IMR-90 (cell line): ENCODE measurements at regions not wholly inside any gene's neighbourhood (a gene's known extent, or its start where the extent isn't known, plus 50 kb on each side); places are given as distances from the start of the nearest gene placed in this dataset.

Experiments used
- CEBPB ChIP-seq: IDR thresholded peaks from 2 replicates; pipeline ENCODE4 v1.6.1; 2012; ENCODE audit warnings: low read depth, low read length, improper control_type of control experiment
- CHD1 ChIP-seq: IDR thresholded peaks from 2 replicates; pipeline ENCODE4 v1.6.1; 2012; ENCODE audit warnings: low read depth, low read length, improper control_type of control experiment
- CTCF ChIP-seq: conservative IDR thresholded peaks from 2 replicates; pipeline ENCODE4 v1.5.1; 2012; ENCODE audit warnings: mild to moderate bottlenecking, low read depth, low read length, improper control_type of control experiment
- ELK1 ChIP-seq: fragments of 150-350 bp; IDR thresholded peaks from 2 replicates; pipeline ENCODE4 v1.6.1; 2016; ENCODE audit warnings: low read depth, mild to moderate bottlenecking, low read length, moderate library complexity, borderline replicate concordance
- FOS ChIP-seq: fragments of 150-350 bp; IDR thresholded peaks from 2 replicates; pipeline ENCODE4 v1.6.1; 2016; ENCODE audit warnings: low read depth, low read length
- MAZ ChIP-seq: IDR thresholded peaks from 2 replicates; pipeline ENCODE4 v1.6.1; 2012; ENCODE audit warnings: low read depth, mild to moderate bottlenecking, low read length, improper control_type of control experiment, moderate library complexity, borderline replicate concordance
- MXI1 ChIP-seq: IDR thresholded peaks from 2 replicates; pipeline ENCODE4 v1.6.1; 2012; ENCODE audit warnings: low read depth, mild to moderate bottlenecking, low read length, moderate library complexity, borderline replicate concordance
- POLR2A ChIP-seq: IDR thresholded peaks from 2 replicates; pipeline ENCODE4 v1.6.1; 2012; ENCODE audit warnings: mild to moderate bottlenecking, low read depth, low read length
- RAD21 ChIP-seq: IDR thresholded peaks from 2 replicates; pipeline ENCODE4 v1.6.1; 2012; ENCODE audit warnings: low read length, improper control_type of control experiment
- RCOR1 ChIP-seq: IDR thresholded peaks from 2 replicates; pipeline ENCODE4 v1.6.1; 2012; ENCODE audit warnings: mild to moderate bottlenecking, low read length, improper control_type of control experiment; ENCODE audit not compliant: insufficient replicate concordance
- USF2 ChIP-seq: fragments of 150-350 bp; IDR thresholded peaks from 2 replicates; pipeline ENCODE4 v1.6.1; 2017; ENCODE audit warnings: mild to moderate bottlenecking, antibody characterized with exemption, low read length, low read depth

GRCh38 chr11:131002145-131002544 is 85.9 kb upstream of the SNX19 start:
- no peak for TF ChIP-seq POLR2A
- no peak for TF ChIP-seq CHD1
- TF ChIP-seq CTCF: no peak
- TF ChIP-seq RCOR1: no peak
- no peak for TF ChIP-seq ELK1
- TF ChIP-seq MAZ: no peak
- TF ChIP-seq USF2: no peak
- TF ChIP-seq FOS: no peak
- no peak for TF ChIP-seq RAD21
- TF ChIP-seq CEBPB: no peak
- no peak for TF ChIP-seq MXI1
